DOHH2 (cell line): ENCODE measurements at regions not wholly inside any gene's neighbourhood (a gene's known extent, or its start where the extent isn't known, plus 50 kb on each side); places are given as distances from the start of the nearest gene placed in this dataset.

Source experiments
- H3F3A ChIP-seq: fragments of 200-600 bp; sonication (generic), shearing (Covaris generic); 2 replicates; pipeline ENCODE4 v1.6.0; 2016; ENCODE audit warnings: antibody characterized with exemption, mild to moderate bottlenecking; ENCODE audit not compliant: control insufficient read depth, insufficient read depth
- H3K27ac ChIP-seq: fragments of 200-600 bp; sonication (generic); 2 replicates; pipeline ENCODE4 v1.5.1; 2014; ENCODE audit warnings: low read depth, mild to moderate bottlenecking, low read length, moderate library complexity
- H3K27me3 ChIP-seq: fragments of 200-600 bp; sonication (generic); 2 replicates; pipeline ENCODE4 v1.6.1; 2014; ENCODE audit warnings: mild to moderate bottlenecking, low read length, mixed read lengths; ENCODE audit not compliant: control insufficient read depth
- H3K36me3 ChIP-seq: fragments of 200-600 bp; sonication (generic); 2 replicates; pipeline ENCODE4 v1.6.1; 2014; ENCODE audit warnings: mild to moderate bottlenecking, low read length, moderate library complexity, mixed read lengths; ENCODE audit not compliant: control insufficient read depth
- H3K4me1 ChIP-seq: fragments of 200-600 bp; sonication (generic); 2 replicates; pipeline ENCODE4 v1.6.1; 2014; ENCODE audit warnings: mild to moderate bottlenecking, low read length, mixed read lengths; ENCODE audit not compliant: control insufficient read depth
- H3K4me2 ChIP-seq: fragments of 200-600 bp; sonication (generic); 2 replicates; pipeline ENCODE4 v1.6.0; 2014; ENCODE audit warnings: mild to moderate bottlenecking, low read length, moderate library complexity
- H3K4me3 ChIP-seq: fragments of 200-600 bp; sonication (generic); 2 replicates; pipeline ENCODE4 v1.5.1; 2014; ENCODE audit warnings: mild to moderate bottlenecking, low read length, mixed read lengths
- H3K79me2 ChIP-seq: fragments of 200-600 bp; sonication (generic); 2 replicates; pipeline ENCODE4 v1.6.1; 2014; ENCODE audit warnings: mild to moderate bottlenecking, low read length, mixed read lengths; ENCODE audit not compliant: control insufficient read depth
- H3K9me2 ChIP-seq: fragments of 200-600 bp; sonication (generic); replicated peaks from 2 replicates; pipeline ENCODE4 v1.6.1; 2014; ENCODE audit warnings: mild to moderate bottlenecking, low read length, mixed read lengths; ENCODE audit not compliant: control insufficient read depth
- H3K9me3 ChIP-seq: fragments of 200-600 bp; sonication (generic); 2 replicates; pipeline ENCODE4 v1.6.1; 2014; ENCODE audit warnings: antibody characterized with exemption, low read length, mixed read lengths; ENCODE audit not compliant: control insufficient read depth, insufficient read depth
- H4K20me1 ChIP-seq: fragments of 200-600 bp; sonication (generic); 2 replicates; pipeline ENCODE4 v1.6.0; 2014; ENCODE audit warnings: low read depth, mild to moderate bottlenecking, antibody characterized with exemption, low read length, moderate library complexity; ENCODE audit not compliant: control insufficient read depth, insufficient read depth
- EZH2phosphoT487 ChIP-seq: fragments of 200-600 bp; sonication (generic); IDR thresholded peaks from 2 replicates; pipeline ENCODE4 v1.6.1; 2017; ENCODE audit warnings: borderline replicate concordance, mild to moderate bottlenecking, antibody characterized with exemption, low read length, moderate library complexity, mixed read lengths
- TF ChIP-seq, protein P1 (sequence below): fragments of 200-600 bp; sonication (generic); IDR thresholded peaks from one replicate; pipeline ENCODE4 v1.5.1; 2014; ENCODE audit warnings: antibody characterized with exemption, mild to moderate bottlenecking, low read depth, low read length; ENCODE audit not compliant: poor library complexity, severe bottlenecking

DNA sequence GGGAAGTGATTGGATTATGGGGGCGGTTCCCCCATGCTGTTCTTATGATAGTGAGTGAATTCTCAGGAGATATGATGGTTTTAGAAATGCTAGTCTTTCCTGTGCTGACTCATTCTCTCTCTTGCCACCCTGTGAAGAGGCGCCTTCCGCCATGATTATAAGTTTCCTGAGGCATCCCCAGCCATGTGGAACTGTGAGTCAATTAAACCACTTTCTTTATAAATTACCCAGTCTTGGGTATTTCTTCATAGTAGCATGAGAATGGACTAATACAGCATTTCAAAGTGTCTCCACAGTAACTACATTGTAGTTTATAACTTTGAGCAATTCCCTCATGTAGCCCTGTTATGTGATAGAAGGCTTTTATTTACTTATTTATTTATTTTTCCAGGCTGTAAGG, 128.8 kb upstream of the CHRNA7 start:
- H3K9me3 ChIP-seq = no peaks in the 10 kb centered on the region
- no peaks in the 10 kb centered on the region for H4K20me1 ChIP-seq
- H3K27me3 ChIP-seq = no peaks in the 10 kb centered on the region
- H3K79me2 ChIP-seq = no peaks in the 10 kb centered on the region
- no peaks in the 10 kb centered on the region for H3K9me2 ChIP-seq
- no peak overlapping the region for H3K27ac ChIP-seq
- TF ChIP-seq, protein P1, sequence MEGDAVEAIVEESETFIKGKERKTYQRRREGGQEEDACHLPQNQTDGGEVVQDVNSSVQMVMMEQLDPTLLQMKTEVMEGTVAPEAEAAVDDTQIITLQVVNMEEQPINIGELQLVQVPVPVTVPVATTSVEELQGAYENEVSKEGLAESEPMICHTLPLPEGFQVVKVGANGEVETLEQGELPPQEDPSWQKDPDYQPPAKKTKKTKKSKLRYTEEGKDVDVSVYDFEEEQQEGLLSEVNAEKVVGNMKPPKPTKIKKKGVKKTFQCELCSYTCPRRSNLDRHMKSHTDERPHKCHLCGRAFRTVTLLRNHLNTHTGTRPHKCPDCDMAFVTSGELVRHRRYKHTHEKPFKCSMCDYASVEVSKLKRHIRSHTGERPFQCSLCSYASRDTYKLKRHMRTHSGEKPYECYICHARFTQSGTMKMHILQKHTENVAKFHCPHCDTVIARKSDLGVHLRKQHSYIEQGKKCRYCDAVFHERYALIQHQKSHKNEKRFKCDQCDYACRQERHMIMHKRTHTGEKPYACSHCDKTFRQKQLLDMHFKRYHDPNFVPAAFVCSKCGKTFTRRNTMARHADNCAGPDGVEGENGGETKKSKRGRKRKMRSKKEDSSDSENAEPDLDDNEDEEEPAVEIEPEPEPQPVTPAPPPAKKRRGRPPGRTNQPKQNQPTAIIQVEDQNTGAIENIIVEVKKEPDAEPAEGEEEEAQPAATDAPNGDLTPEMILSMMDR = no peak
- TF ChIP-seq EZH2phosphoT487 = no peak
- no peaks in the 10 kb centered on the region for H3F3A ChIP-seq
- no peak overlapping the region for H3K4me3 ChIP-seq
- no peaks in the 10 kb centered on the region for H3K4me1 ChIP-seq
- H3K4me2 ChIP-seq = no peak overlapping the region
- no peaks in the 10 kb centered on the region for H3K36me3 ChIP-seq

DNA sequence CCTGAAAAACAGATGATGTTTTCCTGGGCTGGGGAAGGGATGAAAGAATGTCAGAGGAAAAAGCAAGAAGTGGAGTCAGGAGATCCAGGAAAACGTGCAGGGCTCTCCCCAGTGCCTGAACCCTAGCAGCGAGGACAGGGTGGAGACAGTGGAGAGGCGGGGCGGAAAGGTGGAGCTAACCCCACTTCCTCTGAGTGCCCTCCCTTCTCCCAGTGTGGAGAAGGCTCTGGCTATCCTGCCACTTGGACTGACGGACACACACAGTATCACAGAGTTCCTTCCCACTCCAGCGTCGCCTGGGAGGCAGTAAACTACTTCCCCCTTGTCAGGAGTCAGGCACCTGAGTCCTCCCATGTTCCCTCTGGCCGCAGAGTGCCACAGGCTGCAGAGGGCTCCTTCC, 125.3 kb upstream of the CHRNA7 start:
- Histone ChIP-seq H3K27me3 (no peaks in the 10 kb centered on the region), H3K79me2 (no peaks in the 10 kb centered on the region), H3K4me1 (no peaks in the 10 kb centered on the region), H3K27ac (no peak overlapping the region), H4K20me1 (no peaks in the 10 kb centered on the region), H3K9me3 (no peaks in the 10 kb centered on the region), H3K4me2 (no peak overlapping the region), H3K9me2 (no peaks in the 10 kb centered on the region), H3K4me3 (no peak overlapping the region), H3F3A (no peaks in the 10 kb centered on the region), H3K36me3 (no peaks in the 10 kb centered on the region)
- TF ChIP-seq EZH2phosphoT487 = no peak
- TF ChIP-seq, protein P1 = no peak

DNA sequence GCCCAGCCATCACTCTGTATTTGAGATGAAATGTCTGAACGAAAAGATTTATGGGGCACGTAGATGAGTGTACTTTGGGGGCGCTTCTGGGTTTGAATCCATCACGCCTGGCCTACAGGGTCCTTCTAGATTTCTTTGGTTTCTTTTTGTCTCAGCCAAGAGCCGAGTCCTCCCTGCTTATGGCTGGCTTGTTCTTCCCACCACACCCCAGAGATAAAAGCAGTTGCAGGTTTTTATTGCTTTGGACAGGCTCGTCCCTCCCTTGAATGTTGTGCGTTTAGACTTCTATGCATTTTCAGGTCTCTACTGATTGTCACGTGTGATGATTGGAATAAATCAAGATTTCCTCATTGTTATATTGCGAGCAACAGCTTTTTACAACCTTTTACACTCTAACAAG, 104.8 kb upstream of the CHRNA7 start:
- TF ChIP-seq, protein P1 = no peak
- no peak for TF ChIP-seq EZH2phosphoT487
- H3K27me3 ChIP-seq = no peaks in the 10 kb centered on the region
- no peaks in the 10 kb centered on the region for H3F3A ChIP-seq
- no peak overlapping the region for H3K27ac ChIP-seq
- H3K4me2 ChIP-seq = no peak overlapping the region
- H3K36me3 ChIP-seq = no peaks in the 10 kb centered on the region
- H3K9me2 ChIP-seq = no peaks in the 10 kb centered on the region
- H3K9me3 ChIP-seq = peaks cover 4% of the 10 kb centered on the region; the same call in 1 of the 2 replicates
- no peak overlapping the region for H3K4me3 ChIP-seq
- H3K4me1 ChIP-seq = no peaks in the 10 kb centered on the region
- no peaks in the 10 kb centered on the region for H3K79me2 ChIP-seq
- no peaks in the 10 kb centered on the region for H4K20me1 ChIP-seq

DNA sequence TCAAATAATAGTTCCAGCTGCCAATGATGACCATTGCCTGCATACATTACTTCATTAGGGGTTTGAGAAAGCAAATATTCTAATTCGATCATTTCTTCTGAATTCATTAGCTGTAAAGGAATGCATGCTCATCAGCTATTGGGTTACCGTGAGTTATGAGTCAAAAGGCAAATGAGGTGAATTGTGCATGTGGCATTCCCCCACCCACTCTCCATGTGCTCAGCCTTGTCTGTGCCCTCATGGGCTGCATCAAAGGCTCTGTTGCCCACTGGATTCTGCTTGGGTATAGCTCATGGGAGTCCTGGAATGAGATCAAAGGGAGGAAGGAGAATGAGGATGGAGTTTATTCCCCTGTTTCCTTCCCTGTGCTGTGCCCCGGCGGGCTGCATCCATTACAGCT, 99.3 kb upstream of the CHRNA7 start:
- TF ChIP-seq, protein P1 = no peak
- TF ChIP-seq EZH2phosphoT487 = no peak

More for the DNA sequence above, 99.3 kb upstream of the CHRNA7 start:
- Histone ChIP-seq H3K9me3 (no peaks in the 10 kb centered on the region), H3K79me2 (no peaks in the 10 kb centered on the region), H3K4me1 (no peaks in the 10 kb centered on the region), H3K27ac (no peak overlapping the region), H3K4me2 (no peak overlapping the region), H3K36me3 (no peaks in the 10 kb centered on the region), H3K9me2 (no peaks in the 10 kb centered on the region), H3F3A (no peaks in the 10 kb centered on the region), H3K4me3 (no peak overlapping the region), H3K27me3 (no peaks in the 10 kb centered on the region), H4K20me1 (no peaks in the 10 kb centered on the region)
